C4-2B (cell line): ENCODE measurements at regions not wholly inside any gene's neighbourhood (a gene's known extent, or its start where the extent isn't known, plus 50 kb on each side); places are given as distances from the start of the nearest gene placed in this dataset.

ENCODE experiments used
- CTCF ChIP-seq: fragments of 450-650 bp; conservative IDR thresholded peaks from 2 replicates; pipeline ENCODE4 v1.5.1; 2017; ENCODE audit warnings: mild to moderate bottlenecking
- ZFX ChIP-seq: fragments of 450-650 bp; IDR thresholded peaks from 2 replicates; pipeline ENCODE4 v1.6.1; 2017

- TF ChIP-seq CTCF (no peak), ZFX (no peak)
These were observed 196.7 kb downstream of the SREK1 start for GRCh38 chr5:66340786-66341185.
